HEK293 (cell line): ENCODE measurements at regions not wholly inside any gene's neighbourhood (a gene's known extent, or its start where the extent isn't known, plus 50 kb on each side); places are given as distances from the start of the nearest gene placed in this dataset.

Source experiments
- CTCF ChIA-PET: fragments of 350-600 bp; formaldehyde crosslinking; extraction: SDS; loops from one replicate; lab custom pipeline; 2021; ENCODE audit warnings: antibody characterized with exemption; lab: Yijun Ruan, JAX
- POLR2A ChIA-PET: fragments of 300-600 bp; formaldehyde crosslinking; extraction: SDS; loops from one replicate; lab custom pipeline; 2020; ENCODE audit warnings: antibody characterized with exemption, inconsistent platforms; lab: Yijun Ruan, JAX
- H3K27ac ChIP-seq: fragments of 200-500 bp; sonication (Bioruptor generic); 2 replicates; pipeline ENCODE4 v1.5.1; 2014; ENCODE audit warnings: low read depth, low read length, control low read depth, inconsistent platforms; ENCODE audit errors: extremely low read depth
- H3K36me3 ChIP-seq, 2 experiments: fragments of 200-500 bp in 1 of 2; sonication (Bioruptor generic) in 1 of 2; 1 replicate in 1 of 2; 2 replicates in 1 of 2; pipeline ENCODE4 v1.5.1; 2014 to 2017; ENCODE audit warnings: inconsistent platforms in 2 of 2, low read length in 2 of 2; ENCODE audit not compliant: control insufficient read depth in 2 of 2, insufficient read depth in 1 of 2
- H3K4me1 ChIP-seq: fragments of 200-500 bp; sonication (Bioruptor generic); 2 replicates; pipeline ENCODE4 v1.5.1; 2014; ENCODE audit warnings: mild to moderate bottlenecking, low read length, inconsistent platforms; ENCODE audit not compliant: control insufficient read depth, insufficient read depth
- H3K4me3 ChIP-seq: 2 replicates; pipeline ENCODE4 v1.5.1; 2011; ENCODE audit warnings: low read depth, mild to moderate bottlenecking, control low read depth, low read length, moderate library complexity
- H3K9me3 ChIP-seq: fragments of 200-500 bp; sonication (Bioruptor generic); 2 replicates; pipeline ENCODE4 v1.5.1; 2014; ENCODE audit warnings: low read depth, low read length, inconsistent platforms; ENCODE audit not compliant: control insufficient read depth, insufficient read depth
- BCL11B ChIP-seq: fragments of 450-650 bp; formaldehyde crosslinking; IDR thresholded peaks from 2 replicates; pipeline ENCODE4 v1.5.1; 2016; ENCODE audit warnings: low read depth, missing biosample characterization, missing genetic modification characterization
- HOXA7 ChIP-seq: sonication (generic); formaldehyde crosslinking; IDR thresholded peaks from 2 replicates; pipeline ENCODE4 v1.8.1; 2022; ENCODE audit warnings: missing genetic modification reagents, borderline replicate concordance
- HOXD13 ChIP-seq: sonication (generic); formaldehyde crosslinking; IDR thresholded peaks from 2 replicates; pipeline ENCODE4 v1.8.0; 2022; ENCODE audit warnings: missing genetic modification reagents, borderline replicate concordance
- KLF1 ChIP-seq: fragments of 450-650 bp; formaldehyde crosslinking; IDR thresholded peaks from 2 replicates; pipeline ENCODE4 v1.5.1; 2016; ENCODE audit warnings: missing biosample characterization, missing genetic modification characterization
- KLF16 ChIP-seq: fragments of 450-650 bp; formaldehyde crosslinking; IDR thresholded peaks from 2 replicates; pipeline ENCODE4 v1.5.1; 2017; ENCODE audit warnings: missing biosample characterization, missing genetic modification characterization
- ZBTB49 ChIP-seq: fragments of 450-650 bp; formaldehyde crosslinking; IDR thresholded peaks from 2 replicates; pipeline ENCODE4 v1.5.1; 2016; ENCODE audit warnings: missing biosample characterization, missing genetic modification characterization, low read depth
- ZFP3 ChIP-seq: fragments of 450-650 bp; formaldehyde crosslinking; IDR thresholded peaks from 2 replicates; pipeline ENCODE4 v1.5.1; 2016; ENCODE audit warnings: low read depth, missing biosample characterization, missing genetic modification characterization
- ZNF121 ChIP-seq: fragments of 450-650 bp; formaldehyde crosslinking; IDR thresholded peaks from 2 replicates; pipeline ENCODE4 v1.5.1; 2016; ENCODE audit warnings: missing biosample characterization, missing genetic modification characterization
- ZNF148 ChIP-seq: fragments of 450-650 bp; formaldehyde crosslinking; IDR thresholded peaks from 2 replicates; pipeline ENCODE4 v1.5.0; 2017; ENCODE audit warnings: missing biosample characterization, missing genetic modification characterization, borderline replicate concordance
- ZNF18 ChIP-seq: fragments of 450-650 bp; formaldehyde crosslinking; IDR thresholded peaks from 2 replicates; pipeline ENCODE4 v1.5.1; 2016; ENCODE audit warnings: missing biosample characterization, missing genetic modification characterization
- ZNF600 ChIP-seq: fragments of 450-650 bp; formaldehyde crosslinking; IDR thresholded peaks from 2 replicates; pipeline ENCODE4 v1.5.1; 2016; ENCODE audit warnings: missing biosample characterization, missing genetic modification characterization
- ZNF621 ChIP-seq: fragments of 450-650 bp; formaldehyde crosslinking; IDR thresholded peaks from 2 replicates; pipeline ENCODE4 v1.5.1; 2017; ENCODE audit warnings: missing biosample characterization, missing genetic modification characterization
- ZNF692 ChIP-seq: fragments of 450-650 bp; formaldehyde crosslinking; IDR thresholded peaks from 2 replicates; pipeline ENCODE4 v1.5.1; 2016; ENCODE audit warnings: missing biosample characterization, missing genetic modification characterization

- ChIA-PET POLR2A (no interaction called here), CTCF (interaction anchor here (0.6 to 0.9 kb wide), 3 partner anchors 11 to 142 kb away, joined by 3 to 4 read pairs (median 3); no protein-coding TSS in a partner anchor)
- H3K9me3 ChIP-seq: no peaks in the 10 kb centered on the region
- H3K4me1 ChIP-seq: no peaks in the 10 kb centered on the region
- no peak overlapping the region for H3K4me3 ChIP-seq
- H3K36me3 ChIP-seq: no peaks in the 10 kb centered on the region
- H3K27ac ChIP-seq: no peak overlapping the region
- TF ChIP-seq ZBTB49: no peak
- TF ChIP-seq KLF1 (tag by site-specific recombination): no peak
- TF ChIP-seq ZNF621 (tag by site-specific recombination): no peak
- no peak for TF ChIP-seq ZFP3 (tag by site-specific recombination)
- TF ChIP-seq ZNF148 (tag by site-specific recombination): no peak
- TF ChIP-seq KLF16 (tag by site-specific recombination): no peak
- no peak for TF ChIP-seq ZNF600 (tag by site-specific recombination)
- no peak for TF ChIP-seq ZNF121 (tag by site-specific recombination)
- TF ChIP-seq HOXA7 (CRISPR knock-in tag): no peak
Measured at GRCh38 chr10:52609626-52610240, 162.9 kb downstream of the MBL2 start.

- Histone ChIP-seq H3K36me3 (no peaks in the 10 kb centered on the region), H3K27ac (no peak overlapping the region), H3K4me1 (no peaks in the 10 kb centered on the region), H3K9me3 (no peaks in the 10 kb centered on the region), H3K4me3 (no peak overlapping the region)
- TF ChIP-seq HOXD13 (CRISPR knock-in tag) (no peak), ZNF18 (tag by site-specific recombination) (no peak), BCL11B (tag by site-specific recombination) (no peak), ZNF692 (tag by site-specific recombination) (no peak), KLF16 (tag by site-specific recombination) (no peak)
- CTCF ChIA-PET: interaction anchor here (0.9 kb wide), 1 partner anchor 160 kb away, joined by 3 read pairs; no protein-coding TSS in a partner anchor
- POLR2A ChIA-PET: no interaction called here
Measured at GRCh38 chr10:52615331-52615730, 157.3 kb downstream of the MBL2 start.
